Thyroid gland (tissue), 4 donors: ENCODE measurements at regions not wholly inside any gene's neighbourhood (a gene's known extent, or its start where the extent isn't known, plus 50 kb on each side); places are given as distances from the start of the nearest gene placed in this dataset.

Source experiments
- POLR2A ChIP-seq, 2 donors: fragments of 450-650 bp; IDR thresholded peaks; one replicate each; pipeline ENCODE4 v1.6.1; 2017; ENCODE audit warnings: antibody characterized with exemption in 2 of 2, mild to moderate bottlenecking in 2 of 2, moderate library complexity in 1 of 2
- TF ChIP-seq, protein P1 (sequence below), 6 experiments: fragments of 200-600 bp in 3 of 6; fragments of 450-650 bp in 3 of 6; sonication (generic) in 3 of 6; IDR thresholded peaks; one replicate each; pipeline ENCODE4 v1.5.1; 2016 to 2019; ENCODE audit warnings: antibody characterized with exemption in 6 of 6, mild to moderate bottlenecking in 2 of 6, inconsistent platforms in 1 of 6, moderate library complexity in 1 of 6

DNA sequence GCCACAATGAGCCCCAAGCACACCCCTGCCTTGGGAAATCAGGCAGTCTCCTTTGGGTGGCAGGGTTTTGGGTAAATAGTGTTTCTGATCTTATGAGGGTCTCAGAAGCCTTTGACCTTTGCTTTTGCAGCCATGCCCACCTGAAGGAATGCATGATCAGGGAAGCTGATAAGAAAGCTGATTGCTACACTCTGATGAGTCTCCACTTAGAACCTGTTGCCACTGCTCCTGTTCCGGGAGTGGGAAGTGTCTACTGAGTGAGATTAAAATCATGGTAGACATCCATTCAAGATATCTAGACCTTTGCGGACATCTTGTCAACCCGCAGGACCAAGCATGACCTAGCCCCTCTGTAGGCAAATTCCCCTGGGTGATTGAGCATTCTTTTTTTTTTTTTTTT lies 282.6 kb downstream of the SKIDA1 start:
- no peak for TF ChIP-seq POLR2A (IDR thresholded peaks at IDR 0.05)
- TF ChIP-seq, protein P1, sequence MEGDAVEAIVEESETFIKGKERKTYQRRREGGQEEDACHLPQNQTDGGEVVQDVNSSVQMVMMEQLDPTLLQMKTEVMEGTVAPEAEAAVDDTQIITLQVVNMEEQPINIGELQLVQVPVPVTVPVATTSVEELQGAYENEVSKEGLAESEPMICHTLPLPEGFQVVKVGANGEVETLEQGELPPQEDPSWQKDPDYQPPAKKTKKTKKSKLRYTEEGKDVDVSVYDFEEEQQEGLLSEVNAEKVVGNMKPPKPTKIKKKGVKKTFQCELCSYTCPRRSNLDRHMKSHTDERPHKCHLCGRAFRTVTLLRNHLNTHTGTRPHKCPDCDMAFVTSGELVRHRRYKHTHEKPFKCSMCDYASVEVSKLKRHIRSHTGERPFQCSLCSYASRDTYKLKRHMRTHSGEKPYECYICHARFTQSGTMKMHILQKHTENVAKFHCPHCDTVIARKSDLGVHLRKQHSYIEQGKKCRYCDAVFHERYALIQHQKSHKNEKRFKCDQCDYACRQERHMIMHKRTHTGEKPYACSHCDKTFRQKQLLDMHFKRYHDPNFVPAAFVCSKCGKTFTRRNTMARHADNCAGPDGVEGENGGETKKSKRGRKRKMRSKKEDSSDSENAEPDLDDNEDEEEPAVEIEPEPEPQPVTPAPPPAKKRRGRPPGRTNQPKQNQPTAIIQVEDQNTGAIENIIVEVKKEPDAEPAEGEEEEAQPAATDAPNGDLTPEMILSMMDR (IDR thresholded peaks at IDR 0.05): no peak
